ENCODE measurements at regions not wholly inside any gene's neighbourhood (a gene's known extent, or its start where the extent isn't known, plus 50 kb on each side); places are given as distances from the start of the nearest gene placed in this dataset.

DNA sequence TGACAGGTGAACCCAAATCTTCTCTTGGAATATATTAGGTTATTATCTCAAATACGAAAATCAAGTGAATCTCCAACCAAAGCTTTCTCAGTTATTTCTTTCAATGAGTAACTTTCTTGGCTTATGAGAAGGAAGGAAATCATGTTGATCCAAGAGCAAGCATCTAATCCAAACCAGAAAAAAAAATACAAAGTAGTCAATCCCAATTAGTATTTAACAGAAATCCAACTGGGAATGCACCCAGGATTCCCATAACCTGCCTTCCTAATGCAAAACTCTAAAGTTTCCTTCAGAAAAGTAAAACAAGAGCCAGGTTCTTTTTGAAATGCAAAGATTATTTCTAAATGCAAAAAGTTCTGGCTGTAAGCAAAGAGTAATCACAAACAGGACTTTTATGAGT, 289.3 kb downstream of the SHOX2 start:
- no peak overlapping the region for H3K4me3 ChIP-seq (ENCODE audit: low read length)
- TF ChIP-seq CTCF (IDR thresholded peaks at IDR 0.05; ENCODE audit: insufficient read depth, low read depth, low read length, missing control alignments) = no peak
- DNase-seq (ENCODE audit: low read depth) = no peak

- no peak overlapping the region for H3K4me3 ChIP-seq (ENCODE audit: low read length)
- TF ChIP-seq CTCF (IDR thresholded peaks at IDR 0.05; ENCODE audit: insufficient read depth, low read depth, low read length, missing control alignments) = no peak
- DNase-seq (ENCODE audit: low read depth) = no peak
Observed at GRCh38 chr3:157816296-157816695, 289.9 kb downstream of the SHOX2 start.

GRCh38 chr3:157815739-157816138, 290.5 kb downstream of the SHOX2 start:
- no peak overlapping the region for H3K4me3 ChIP-seq (ENCODE audit: low read length)
- no peak for DNase-seq (ENCODE audit: low read depth)
- TF ChIP-seq CTCF (IDR thresholded peaks at IDR 0.05; ENCODE audit: insufficient read depth, low read depth, low read length, missing control alignments) = no peak

GRCh38 chr3:157810924-157811718, 295.1 kb downstream of the SHOX2 start:
- DNase-seq (ENCODE audit: low read depth) = no peak
- no peak for TF ChIP-seq CTCF (IDR thresholded peaks at IDR 0.05; ENCODE audit: insufficient read depth, low read depth, low read length, missing control alignments)

GRCh38 chr3:157807280-157807679, 298.9 kb downstream of the SHOX2 start:
- no peak for TF ChIP-seq CTCF (IDR thresholded peaks at IDR 0.05; ENCODE audit: insufficient read depth, low read depth, low read length, missing control alignments)
- H3K4me3 ChIP-seq (ENCODE audit: low read length) = no peak overlapping the region
- DNase-seq (ENCODE audit: low read depth) = peak; percentile 51

More at GRCh38 chr3:157810924-157811718, 295.1 kb downstream of the SHOX2 start:
- no peak overlapping the region for H3K4me3 ChIP-seq (ENCODE audit: low read length)

DNA sequence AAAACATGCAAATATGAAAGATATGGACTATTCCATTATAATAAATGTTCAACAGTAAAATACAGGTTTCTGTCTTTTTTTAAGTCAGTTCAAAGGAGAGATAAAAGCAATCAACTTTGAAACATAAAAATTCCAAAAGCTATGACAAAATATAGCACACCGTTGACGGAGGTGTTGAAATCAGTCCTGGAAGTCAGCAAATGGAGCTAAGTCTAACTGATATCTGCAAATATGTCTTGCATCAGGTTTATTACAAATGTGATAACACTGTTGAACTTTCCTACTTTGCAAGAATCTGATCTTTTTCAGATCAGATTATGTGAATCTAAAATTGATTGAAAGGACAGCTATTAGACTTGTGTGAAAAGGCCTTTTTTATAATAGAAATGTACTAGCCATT, 300.7 kb downstream of the SHOX2 start:
- no peak overlapping the region for H3K4me3 ChIP-seq (ENCODE audit: low read length)
- no peak for DNase-seq (ENCODE audit: low read depth)
- TF ChIP-seq CTCF (IDR thresholded peaks at IDR 0.05; ENCODE audit: insufficient read depth, low read depth, low read length, missing control alignments) = no peak

- H3K4me3 ChIP-seq (ENCODE audit: low read length) = no peak overlapping the region
- peak; percentile 32 for DNase-seq (ENCODE audit: low read depth)
- TF ChIP-seq CTCF (IDR thresholded peaks at IDR 0.05; ENCODE audit: insufficient read depth, low read depth, low read length, missing control alignments) = no peak
Observed at GRCh38 chr3:157794771-157795170, 291.6 kb upstream of the VEPH1 start.

Measured in epithelial cell of esophagus (primary cell).